ENCODE measurements at regions not wholly inside any gene's neighbourhood (a gene's known extent, or its start where the extent isn't known, plus 50 kb on each side); places are given as distances from the start of the nearest gene placed in this dataset.
A peak's percentile ranks its signal among the peaks of the same experiment; 100 is the strongest.

DNA sequence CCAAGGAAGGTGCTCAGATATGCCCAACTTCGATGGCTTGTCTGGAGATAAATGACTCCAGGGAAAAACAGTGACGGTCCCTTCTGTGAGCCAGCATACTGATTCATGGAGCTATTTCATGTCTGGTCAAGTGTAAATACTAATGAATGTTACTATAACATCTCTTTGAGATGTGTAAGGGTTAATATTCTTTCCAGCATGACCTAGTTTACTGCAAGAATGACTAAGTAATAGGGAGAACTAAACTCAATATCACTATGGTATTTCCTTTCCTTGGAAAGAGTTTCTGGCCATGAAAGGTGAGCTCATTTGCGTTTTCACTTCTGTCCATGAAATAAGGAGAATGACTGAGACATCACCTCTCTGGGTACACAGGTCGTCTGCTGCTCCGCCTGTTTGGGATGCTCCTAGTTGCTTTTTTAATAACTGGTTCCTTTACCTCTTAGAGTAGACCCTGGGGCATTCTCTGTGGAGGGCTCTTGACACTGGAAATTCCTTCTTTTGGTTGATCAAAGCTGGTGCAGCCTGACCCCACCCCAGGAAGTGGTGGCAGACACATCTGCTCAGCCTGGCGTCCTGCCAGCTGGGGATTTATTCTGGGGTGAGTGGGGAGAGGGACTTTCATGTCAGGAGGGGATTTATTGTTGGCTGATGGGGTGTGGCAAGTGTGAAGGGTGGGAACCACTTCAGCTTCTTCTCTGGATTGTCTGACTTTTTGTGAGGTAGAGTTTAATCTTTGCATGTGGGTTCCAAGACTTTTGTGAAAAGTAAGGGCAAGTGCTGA is 250.0 kb upstream of the MPDZ start:
- no peak overlapping the region for H3K4me3 ChIP-seq
- TF ChIP-seq POLR2A (IDR thresholded peaks at IDR 0.05), result no peak
- TF ChIP-seq, protein P1, sequence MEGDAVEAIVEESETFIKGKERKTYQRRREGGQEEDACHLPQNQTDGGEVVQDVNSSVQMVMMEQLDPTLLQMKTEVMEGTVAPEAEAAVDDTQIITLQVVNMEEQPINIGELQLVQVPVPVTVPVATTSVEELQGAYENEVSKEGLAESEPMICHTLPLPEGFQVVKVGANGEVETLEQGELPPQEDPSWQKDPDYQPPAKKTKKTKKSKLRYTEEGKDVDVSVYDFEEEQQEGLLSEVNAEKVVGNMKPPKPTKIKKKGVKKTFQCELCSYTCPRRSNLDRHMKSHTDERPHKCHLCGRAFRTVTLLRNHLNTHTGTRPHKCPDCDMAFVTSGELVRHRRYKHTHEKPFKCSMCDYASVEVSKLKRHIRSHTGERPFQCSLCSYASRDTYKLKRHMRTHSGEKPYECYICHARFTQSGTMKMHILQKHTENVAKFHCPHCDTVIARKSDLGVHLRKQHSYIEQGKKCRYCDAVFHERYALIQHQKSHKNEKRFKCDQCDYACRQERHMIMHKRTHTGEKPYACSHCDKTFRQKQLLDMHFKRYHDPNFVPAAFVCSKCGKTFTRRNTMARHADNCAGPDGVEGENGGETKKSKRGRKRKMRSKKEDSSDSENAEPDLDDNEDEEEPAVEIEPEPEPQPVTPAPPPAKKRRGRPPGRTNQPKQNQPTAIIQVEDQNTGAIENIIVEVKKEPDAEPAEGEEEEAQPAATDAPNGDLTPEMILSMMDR (IDR thresholded peaks at IDR 0.05), result no peak
- H3K9me3 ChIP-seq, result no peaks in the 10 kb centered on the region
- no peaks in the 10 kb centered on the region for H3K27me3 ChIP-seq
- no peaks in the 10 kb centered on the region for H3K36me3 ChIP-seq
- DNase-seq, result no peak
- no peaks in the 10 kb centered on the region for H3K4me1 ChIP-seq
- no peak overlapping the region for H3K27ac ChIP-seq

DNA sequence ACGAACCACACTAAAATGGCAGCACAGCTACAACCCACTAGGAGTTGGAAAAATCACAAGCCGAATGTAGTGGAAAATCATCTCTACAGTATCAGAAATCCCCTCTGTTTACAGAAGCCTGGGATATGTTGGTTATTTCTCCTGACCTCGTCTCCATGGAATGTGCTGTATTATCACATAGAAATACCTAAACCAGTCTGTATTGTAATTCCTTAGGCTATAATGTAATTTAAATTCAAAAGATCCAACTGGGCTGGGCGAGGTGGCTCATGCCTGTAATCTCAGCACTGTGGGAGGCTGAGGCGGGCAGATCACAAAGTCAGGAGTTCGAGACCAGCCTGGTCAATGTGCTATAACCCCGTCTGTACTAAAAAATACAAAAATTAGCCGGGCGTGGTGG is 244.8 kb upstream of the MPDZ start:
- TF ChIP-seq POLR2A (IDR thresholded peaks at IDR 0.05), result no peak
- Histone ChIP-seq H3K27me3 (no peaks in the 10 kb centered on the region), H3K4me1 (no peaks in the 10 kb centered on the region), H3K9me3 (no peaks in the 10 kb centered on the region), H3K27ac (no peak overlapping the region), H3K4me3 (no peak overlapping the region), H3K36me3 (no peaks in the 10 kb centered on the region)
- DNase-seq, result no peak

DNA sequence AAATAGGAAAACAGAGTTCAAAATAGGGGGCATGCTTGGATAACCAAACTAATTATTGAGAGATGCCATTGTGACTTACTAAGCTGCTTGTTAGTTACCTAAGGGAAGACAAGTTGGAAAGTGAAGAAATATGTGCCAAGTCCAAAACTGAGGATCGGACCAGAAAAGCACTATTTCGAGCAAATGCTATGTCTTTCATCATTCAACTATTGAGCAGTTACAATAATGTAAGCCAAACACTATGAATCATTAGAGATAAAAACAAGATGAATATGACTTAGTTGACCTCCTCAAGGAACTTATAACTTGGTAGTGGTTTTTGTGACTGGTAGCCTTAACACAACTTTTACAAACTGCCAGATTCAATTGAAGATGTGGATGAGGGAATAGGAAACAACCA is 240.6 kb upstream of the MPDZ start:
- Histone ChIP-seq H3K27ac (no peak overlapping the region), H3K4me1 (no peaks in the 10 kb centered on the region), H3K9me3 (no peaks in the 10 kb centered on the region), H3K36me3 (no peaks in the 10 kb centered on the region), H3K27me3 (no peaks in the 10 kb centered on the region), H3K4me3 (no peak overlapping the region)
- TF ChIP-seq POLR2A (IDR thresholded peaks at IDR 0.05), result no peak
- TF ChIP-seq, protein P1 (IDR thresholded peaks at IDR 0.05), result no peak
- no peak for DNase-seq

DNA sequence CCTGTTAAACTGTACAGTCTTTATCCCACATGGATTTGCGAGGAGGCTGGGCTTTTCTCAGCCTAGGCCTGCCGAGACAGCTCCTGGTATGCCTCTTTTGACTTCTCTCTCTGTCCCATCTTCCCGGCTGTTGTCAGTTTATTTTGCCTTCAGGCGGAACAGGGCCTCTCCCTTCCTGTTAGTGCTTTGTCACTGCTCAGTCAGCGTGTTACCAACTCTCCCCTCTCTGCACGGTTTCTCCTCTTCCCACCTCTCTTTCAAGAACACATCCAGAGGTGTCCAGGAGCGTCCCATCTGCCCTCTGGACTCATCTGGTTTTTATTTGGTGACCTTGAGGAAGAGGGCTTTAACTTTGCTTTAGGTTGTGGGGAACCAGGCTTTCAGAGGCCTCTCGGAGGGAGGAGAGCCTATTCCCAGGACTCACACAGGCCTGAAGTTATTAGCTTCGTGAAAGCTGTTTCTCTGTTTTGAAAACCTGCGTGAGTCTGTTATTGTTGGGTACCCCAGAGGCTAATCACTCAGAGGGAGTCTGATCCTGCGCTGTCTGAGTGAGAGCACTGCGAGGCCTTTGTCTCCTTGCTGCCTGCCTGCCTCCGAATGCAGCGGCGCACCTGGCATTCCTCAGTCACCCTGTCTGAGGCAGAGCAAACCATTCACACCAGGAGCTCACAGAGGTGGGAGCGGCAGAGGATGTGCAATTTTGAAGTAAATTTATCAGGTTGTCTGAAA is 234.4 kb upstream of the MPDZ start:
- Histone ChIP-seq H3K4me3 (no peak overlapping the region), H3K9me3 (no peaks in the 10 kb centered on the region), H3K36me3 (no peaks in the 10 kb centered on the region), H3K27me3 (no peaks in the 10 kb centered on the region), H3K4me1 (no peaks in the 10 kb centered on the region), H3K27ac (peak overlapping the region in 2 of 4 donors; percentile 12 to 15)
- DNase-seq, result no peak
- TF ChIP-seq, protein P1 (IDR thresholded peaks at IDR 0.05), result no peak
- TF ChIP-seq POLR2A (IDR thresholded peaks at IDR 0.05), result no peak

DNA sequence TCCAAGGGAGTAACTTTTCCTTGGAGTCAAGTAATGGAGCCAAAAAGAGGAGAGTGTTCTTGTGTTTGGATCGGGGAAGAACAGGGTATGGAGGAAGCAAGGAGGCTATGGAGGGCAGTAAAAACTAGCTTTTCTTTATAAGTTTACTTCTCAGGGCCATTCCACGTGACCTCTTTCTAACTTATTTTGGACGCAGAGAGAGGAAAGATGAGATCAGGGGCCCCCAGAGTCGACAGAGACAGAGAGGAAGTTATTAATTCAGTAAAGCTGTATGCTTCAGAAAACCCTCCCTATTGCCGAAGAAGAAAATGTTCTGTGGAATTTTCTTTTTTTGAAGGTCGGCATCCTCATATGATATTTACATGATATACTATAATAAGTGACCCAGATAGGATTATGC is 233.8 kb upstream of the MPDZ start:
- peak overlapping the region in 2 of 4 donors; percentile 12 to 15 for H3K27ac ChIP-seq
- TF ChIP-seq POLR2A (IDR thresholded peaks at IDR 0.05), result no peak
- TF ChIP-seq, protein P1 (IDR thresholded peaks at IDR 0.05), result no peak
- DNase-seq, result no peak

DNA sequence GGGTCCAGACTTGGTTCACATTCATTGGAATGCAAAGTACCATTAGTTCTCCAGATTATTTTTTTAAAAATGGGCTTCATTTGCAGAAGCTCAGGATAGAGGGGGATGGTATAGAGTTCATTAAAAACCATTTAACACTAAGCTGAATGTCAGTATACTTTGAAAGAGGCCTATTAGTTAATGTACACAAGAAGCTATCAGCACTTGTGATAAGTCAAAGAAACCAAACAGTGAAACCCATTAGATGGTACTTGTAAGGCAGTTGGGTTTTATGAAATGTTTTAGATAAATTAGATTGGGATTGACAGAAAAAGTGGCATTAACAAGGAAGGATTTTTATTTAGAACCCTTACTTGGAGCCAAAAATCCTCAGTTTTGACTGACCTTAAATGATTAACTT is 229.2 kb upstream of the MPDZ start:
- H3K27ac ChIP-seq, result no peak overlapping the region
- H3K9me3 ChIP-seq, result no peaks in the 10 kb centered on the region
- H3K4me3 ChIP-seq, result no peak overlapping the region
- no peaks in the 10 kb centered on the region for H3K4me1 ChIP-seq
- no peaks in the 10 kb centered on the region for H3K36me3 ChIP-seq
- TF ChIP-seq, protein P1 (IDR thresholded peaks at IDR 0.05), result no peak
- TF ChIP-seq POLR2A (IDR thresholded peaks at IDR 0.05), result no peak
- DNase-seq, result no peak
- no peaks in the 10 kb centered on the region for H3K27me3 ChIP-seq

More for the DNA sequence above, 233.8 kb upstream of the MPDZ start:
- no peaks in the 10 kb centered on the region for H3K4me1 ChIP-seq
- H3K36me3 ChIP-seq, result no peaks in the 10 kb centered on the region
- no peak overlapping the region for H3K4me3 ChIP-seq
- H3K27me3 ChIP-seq, result no peaks in the 10 kb centered on the region
- no peaks in the 10 kb centered on the region for H3K9me3 ChIP-seq

Measured in Peyer's patch (tissue), 4 donors.